HepG2 (cell line): ENCODE measurements at regions not wholly inside any gene's neighbourhood (a gene's known extent, or its start where the extent isn't known, plus 50 kb on each side); places are given as distances from the start of the nearest gene placed in this dataset.

Source experiments
- CC2D1A ChIP-seq: sonication (generic); formaldehyde crosslinking; IDR thresholded peaks from 2 replicates; pipeline ENCODE4 v1.8.1; 2023; ENCODE audit warnings: mild to moderate bottlenecking, missing genetic modification reagents
- FOSL2 ChIP-seq: sonication (generic); formaldehyde crosslinking; IDR thresholded peaks from 2 replicates; pipeline ENCODE4 v1.4.0; 2020; ENCODE audit warnings: missing genetic modification reagents
- GATAD1 ChIP-seq: IDR thresholded peaks from 2 replicates; pipeline ENCODE4 v1.6.1; 2016; ENCODE audit warnings: missing genetic modification reagents, missing compliant biosample characterization
- HNF1A ChIP-seq, 2 experiments: sonication (generic) in 1 of 2; formaldehyde crosslinking in 1 of 2; IDR thresholded peaks; 2 replicates each; pipeline versions ENCODE4 v1.4.0 to v1.6.1; 2016 to 2020; ENCODE audit warnings: borderline replicate concordance in 1 of 2, low read depth in 1 of 2, mild to moderate bottlenecking in 1 of 2, missing genetic modification reagents in 1 of 2
- NCOA5 ChIP-seq: sonication (generic); formaldehyde crosslinking; IDR thresholded peaks from 2 replicates; pipeline ENCODE4 v1.4.0; 2020; ENCODE audit warnings: missing genetic modification reagents
- TERF1 ChIP-seq: sonication (generic); formaldehyde crosslinking; IDR thresholded peaks from 2 replicates; pipeline ENCODE4 v1.8.0; 2022; ENCODE audit warnings: mild to moderate bottlenecking, missing genetic modification reagents, moderate library complexity
- ZNF710 ChIP-seq: sonication (generic); formaldehyde crosslinking; IDR thresholded peaks from 2 replicates; pipeline ENCODE4 v1.5.0; 2020; ENCODE audit warnings: mild to moderate bottlenecking, missing genetic modification reagents, borderline replicate concordance

GRCh38 chr16:35196313-35196712, 1736.9 kb downstream of the TP53TG3F start (continued):
- TF ChIP-seq HNF1A (IDR thresholded peaks at IDR 0.05; ENCODE audit: low read depth): no peak
- no peak for TF ChIP-seq HNF1A (CRISPR knock-in tag; IDR thresholded peaks at IDR 0.05; ENCODE audit: borderline replicate concordance)
- TF ChIP-seq GATAD1 (CRISPR knock-in tag): no peak
- TF ChIP-seq CC2D1A (CRISPR knock-in tag): no peak
- TF ChIP-seq TERF1 (CRISPR knock-in tag): no peak
- TF ChIP-seq ZNF710 (CRISPR knock-in tag): no peak
- no peak for TF ChIP-seq NCOA5 (CRISPR knock-in tag)
- no peak for TF ChIP-seq FOSL2 (CRISPR knock-in tag)
